NCI-H2196 treated with DMSO at 0.1 percent for 48 hours (cell line): ENCODE measurements at regions not wholly inside any gene's neighbourhood (a gene's known extent, or its start where the extent isn't known, plus 50 kb on each side); places are given as distances from the start of the nearest gene placed in this dataset.
"Not testable (repeated sequence)": the region's sequence is repeated elsewhere in the genome, so short reads cannot be mapped to it uniquely, and the experiment has no call there.

Experiments used
- DNase-seq: peaks from one replicate; lab custom pipeline; 2025; ENCODE audit not compliant: unreplicated experiment; lab: John Stamatoyannopoulos, UW

DNA sequence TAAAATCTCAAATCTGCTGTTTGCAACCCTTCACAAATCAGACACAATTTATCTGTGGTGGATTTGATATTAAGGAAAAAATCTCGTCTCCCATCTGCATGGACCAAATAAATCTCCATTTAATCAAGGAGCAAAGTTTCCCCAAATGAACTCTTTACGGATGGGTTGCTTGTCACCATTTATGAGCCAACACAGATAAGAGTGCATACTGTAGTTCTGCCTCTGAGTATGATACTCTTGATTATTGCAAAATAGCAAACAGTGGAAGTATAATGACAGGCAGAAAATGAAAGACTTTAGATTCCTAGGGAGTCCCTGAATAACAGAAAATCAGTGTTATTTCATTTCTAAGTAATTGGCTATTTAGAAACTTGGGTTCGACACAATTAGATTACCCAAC, 1395.9 kb downstream of the FAM181B start:
- DNase-seq = no peak

DNA sequence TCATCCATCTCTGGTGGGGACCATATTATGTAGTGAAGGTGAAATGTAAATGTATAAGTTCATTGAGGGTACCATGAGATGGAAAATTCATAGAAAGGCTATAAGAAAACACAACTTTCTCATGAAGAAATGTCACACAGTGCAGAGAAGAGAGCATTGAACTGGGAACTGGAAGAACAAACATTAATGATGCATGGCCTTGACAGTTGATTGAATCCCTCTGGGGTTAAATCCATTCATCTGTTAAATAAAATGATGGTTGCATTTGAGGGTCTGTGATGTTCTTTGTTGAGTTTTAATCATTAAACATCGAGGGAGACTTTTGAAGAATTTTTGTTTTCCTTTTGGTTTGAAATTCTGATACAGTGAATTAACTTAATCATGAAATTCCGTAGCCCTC, 1401.4 kb downstream of the FAM181B start:
- no peak for DNase-seq

DNA sequence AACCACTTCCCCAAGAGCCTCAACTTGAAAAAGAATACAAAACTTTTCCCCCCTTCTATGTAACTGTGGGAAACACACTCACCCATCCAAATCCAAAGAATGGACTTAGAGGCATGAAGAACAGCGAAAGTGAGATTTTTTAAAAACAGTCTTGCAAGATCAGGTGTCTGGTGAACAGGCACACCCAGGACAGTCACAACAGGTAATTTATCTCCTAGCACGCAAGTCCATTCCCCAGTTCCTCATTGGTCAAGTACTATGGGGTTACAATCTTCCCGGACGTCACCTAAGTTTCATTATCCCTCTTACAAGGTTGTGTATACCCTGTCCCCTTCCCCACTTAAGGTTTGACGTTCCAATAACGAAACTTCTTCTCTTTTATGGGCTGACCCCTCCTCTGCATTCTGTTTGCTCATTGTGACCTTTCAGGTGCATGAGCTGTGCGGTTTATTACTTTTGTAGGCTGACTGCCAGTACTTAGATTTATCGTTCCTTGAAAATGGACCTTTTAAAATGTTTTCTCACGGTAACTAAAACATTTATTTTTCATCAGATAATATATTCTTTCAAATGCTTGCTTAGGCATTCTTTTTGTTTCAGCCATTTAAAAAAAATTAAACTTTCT, 1401.9 kb downstream of the FAM181B start:
- no peak for DNase-seq

DNA sequence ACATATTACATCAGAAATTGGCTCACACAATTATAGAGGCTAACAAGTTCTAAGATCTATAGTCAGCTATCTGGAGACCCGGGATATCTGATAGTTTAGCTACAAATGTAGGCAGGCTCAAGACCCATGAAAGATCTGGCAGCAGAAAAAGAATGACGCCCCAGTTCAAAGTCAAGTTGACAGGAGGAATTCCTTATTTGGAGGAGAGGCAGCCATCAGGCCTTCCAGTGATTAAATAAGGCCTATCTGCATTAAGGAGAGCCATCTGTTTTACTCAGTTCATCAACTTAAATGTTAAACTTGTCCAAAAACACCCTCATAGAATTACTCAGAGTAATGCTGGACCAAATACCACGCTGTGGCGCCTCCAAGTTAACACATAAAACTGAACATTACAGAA, 1402.6 kb downstream of the FAM181B start:
- no peak for DNase-seq

DNA sequence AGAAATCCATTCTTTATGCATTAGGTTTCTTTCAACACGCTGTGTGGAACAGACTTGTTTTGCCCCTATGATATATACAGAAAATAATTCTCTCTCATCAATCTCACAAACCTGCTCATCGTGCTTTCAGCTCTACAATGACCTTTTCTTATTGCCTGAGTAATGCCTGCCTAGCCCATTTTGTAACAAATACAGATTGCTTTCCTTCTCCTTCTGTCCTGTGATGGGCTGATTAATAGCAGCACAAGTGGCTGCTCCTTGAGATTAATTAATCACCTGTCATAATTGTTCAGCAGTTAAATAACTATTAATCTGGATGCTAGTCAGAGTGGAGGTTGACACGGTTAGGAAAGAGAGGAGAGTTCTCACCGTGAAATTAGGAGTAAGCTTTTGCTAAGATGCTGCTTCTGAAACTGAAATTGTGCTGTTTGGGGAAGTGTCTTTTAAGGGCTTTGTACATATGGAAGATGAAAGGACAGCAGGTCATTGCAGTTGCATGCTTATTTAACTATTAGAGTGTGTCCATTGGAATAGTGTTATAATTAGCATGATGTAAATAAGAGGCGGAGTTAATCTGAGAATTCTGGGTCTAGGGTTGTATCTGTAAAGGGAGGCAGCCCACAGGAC, 1430.5 kb downstream of the FAM181B start:
- DNase-seq = no peak

DNA sequence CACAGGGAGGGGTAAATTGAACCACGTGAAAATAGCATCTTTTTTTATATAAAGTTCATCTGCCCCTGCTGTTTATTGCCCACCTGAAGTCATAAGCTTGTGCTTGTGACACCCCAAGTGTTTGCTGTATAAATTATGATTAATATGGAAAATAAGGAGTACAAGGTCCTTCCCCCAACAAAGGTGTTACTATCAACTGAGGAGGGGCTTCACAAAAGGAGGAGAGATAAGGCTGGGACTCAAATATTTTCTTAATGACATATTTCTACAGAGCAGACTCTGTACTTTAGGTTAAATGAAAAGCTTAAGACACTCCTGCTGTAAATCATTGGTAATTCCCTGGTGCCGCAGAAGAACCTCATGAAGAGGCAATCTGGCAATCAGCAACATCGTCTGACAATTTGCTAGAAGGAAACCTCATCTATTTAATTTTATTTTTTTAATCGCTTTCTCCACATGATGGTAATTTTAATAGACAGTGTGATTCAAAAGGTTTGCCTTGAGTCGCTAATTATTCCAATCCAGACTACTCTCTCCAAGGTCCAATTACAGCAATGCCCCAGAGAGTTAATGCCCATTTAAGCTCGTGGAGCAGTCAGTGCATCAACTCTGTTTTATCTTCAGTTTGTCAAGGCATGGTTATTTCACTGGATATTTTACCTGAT, 1432.4 kb downstream of the FAM181B start:
- no peak for DNase-seq

DNA sequence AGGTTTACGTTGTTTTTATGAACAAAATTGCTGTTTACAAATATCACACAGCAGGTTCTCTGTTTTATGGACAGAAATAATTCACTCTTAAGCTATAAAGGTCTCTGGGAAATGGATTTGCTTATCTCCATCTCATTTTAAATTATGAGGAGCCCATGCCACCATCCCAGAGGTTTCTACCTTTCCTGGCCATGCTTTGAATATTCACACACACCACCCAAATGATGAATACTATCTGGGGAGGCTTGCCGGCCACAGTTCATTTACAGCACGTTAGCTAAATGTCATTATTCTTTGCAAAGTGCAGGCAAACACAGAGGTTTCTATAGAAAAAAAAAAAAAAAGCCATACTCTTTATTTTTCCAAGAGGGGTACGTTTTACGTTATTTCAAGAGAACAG, 1446.7 kb downstream of the FAM181B start:
- no peak for DNase-seq

DNA sequence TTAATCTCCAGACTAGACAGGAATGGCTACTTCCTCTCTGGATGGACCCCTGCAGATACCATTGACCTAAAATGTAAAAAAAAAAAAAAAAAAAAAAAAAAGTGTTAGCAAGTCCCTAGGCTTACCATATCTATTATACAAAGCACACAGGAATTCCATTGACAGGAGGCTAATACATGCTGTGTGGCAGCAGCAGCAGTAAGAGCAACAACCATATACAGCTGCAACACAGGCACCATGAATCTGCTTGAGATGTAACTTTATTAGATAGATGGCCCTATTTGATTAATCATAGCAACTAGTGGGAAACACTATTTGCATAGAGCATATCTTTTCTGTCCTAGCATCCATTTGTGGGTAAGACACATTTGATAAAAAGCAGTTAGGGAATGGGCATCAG, 1447.1 kb downstream of the FAM181B start:
- DNase-seq = no peak

DNA sequence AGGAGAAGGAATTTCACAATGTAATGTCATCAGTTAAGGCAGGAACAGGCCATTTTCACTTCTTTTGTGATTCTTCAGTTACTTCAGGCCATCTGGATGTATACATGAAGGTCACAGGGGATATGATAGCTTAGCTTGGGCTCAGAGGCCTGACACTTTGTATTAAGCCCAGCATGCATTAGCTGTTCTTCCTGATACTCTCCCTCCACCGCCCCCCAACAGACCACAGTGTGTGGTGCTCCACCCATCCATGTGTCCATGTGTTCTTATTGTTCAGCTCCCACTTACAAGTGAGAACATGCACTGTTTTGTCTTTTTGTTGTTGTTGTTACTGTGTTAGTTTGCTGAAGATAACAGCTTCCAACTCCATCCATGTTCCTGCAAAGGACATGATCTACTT, 1453.4 kb downstream of the FAM181B start:
- DNase-seq = not testable (repeated sequence)

DNA sequence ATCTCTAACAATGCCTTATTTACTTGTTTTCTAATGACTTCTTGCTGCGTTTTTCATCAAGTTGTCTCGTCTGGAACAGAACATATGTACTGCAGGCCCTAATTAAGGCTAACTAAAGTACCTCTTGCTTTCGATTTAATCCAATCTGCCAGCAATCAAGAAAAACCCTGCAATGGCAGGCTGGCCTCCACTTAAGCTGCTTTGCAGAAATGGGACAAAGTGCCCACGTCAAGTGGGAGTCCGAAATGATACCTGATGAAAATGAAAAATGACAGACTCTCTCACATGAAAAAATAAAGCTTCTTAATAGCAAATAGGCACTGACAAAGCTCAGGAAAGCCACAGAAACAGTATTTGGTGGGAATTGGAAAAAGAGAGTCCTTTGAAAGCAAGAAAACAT, 1454.7 kb downstream of the FAM181B start:
- no peak for DNase-seq

DNA sequence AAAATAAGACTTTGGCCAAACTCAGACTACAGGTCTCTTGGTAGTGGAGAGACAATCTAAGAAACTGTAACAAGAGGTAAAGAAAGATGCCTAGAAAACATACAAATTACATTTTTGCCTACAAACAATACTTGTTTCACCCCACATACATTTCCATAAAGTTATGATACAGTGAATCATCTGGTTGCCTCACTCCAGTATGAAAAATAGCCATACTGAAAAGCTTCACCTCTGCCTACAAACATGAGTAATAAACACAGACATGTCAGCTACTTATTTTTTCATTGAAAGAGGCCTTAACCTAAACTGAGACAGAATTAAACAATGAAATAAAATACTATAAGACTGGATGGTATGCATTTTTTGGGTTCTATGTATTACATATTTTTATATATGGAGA, 1463.0 kb downstream of the FAM181B start:
- DNase-seq = no peak

DNA sequence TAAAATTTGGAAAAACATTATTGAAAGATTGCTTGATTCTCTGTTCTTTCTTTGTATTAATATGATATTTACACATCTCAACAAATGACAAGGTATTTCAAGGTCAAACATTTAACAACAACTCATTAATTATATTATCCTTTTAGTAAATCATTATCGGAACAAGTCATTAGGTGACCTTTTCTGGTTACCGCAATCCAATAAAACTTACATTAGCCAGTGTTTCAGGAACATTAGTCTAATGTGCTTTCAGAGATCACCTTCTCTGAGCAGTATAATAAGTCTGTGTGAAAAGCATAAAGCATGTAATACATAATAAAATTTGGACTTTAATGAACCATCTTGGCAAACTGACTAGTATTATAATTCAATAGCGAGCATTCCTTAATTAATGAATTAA, 1466.4 kb downstream of the FAM181B start:
- DNase-seq = no peak

DNA sequence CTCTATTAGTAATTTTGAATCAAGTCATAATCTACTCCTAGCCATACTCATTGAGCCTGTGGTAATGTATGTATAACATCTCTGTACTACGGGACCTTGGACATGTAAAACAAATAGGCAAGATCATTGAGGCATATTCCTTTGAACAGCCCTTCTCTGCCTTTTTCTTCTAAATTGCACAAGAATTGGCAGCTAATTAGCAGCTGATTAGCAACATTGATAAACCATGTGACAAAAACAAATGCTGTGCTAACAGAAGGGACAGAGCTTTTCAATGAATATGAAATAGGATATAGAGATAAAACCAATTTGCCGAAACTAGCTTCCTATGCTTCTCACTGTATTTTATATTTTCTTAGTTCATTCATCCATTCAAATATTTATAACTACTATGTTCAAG, 1474.2 kb downstream of the FAM181B start:
- no peak for DNase-seq

DNA sequence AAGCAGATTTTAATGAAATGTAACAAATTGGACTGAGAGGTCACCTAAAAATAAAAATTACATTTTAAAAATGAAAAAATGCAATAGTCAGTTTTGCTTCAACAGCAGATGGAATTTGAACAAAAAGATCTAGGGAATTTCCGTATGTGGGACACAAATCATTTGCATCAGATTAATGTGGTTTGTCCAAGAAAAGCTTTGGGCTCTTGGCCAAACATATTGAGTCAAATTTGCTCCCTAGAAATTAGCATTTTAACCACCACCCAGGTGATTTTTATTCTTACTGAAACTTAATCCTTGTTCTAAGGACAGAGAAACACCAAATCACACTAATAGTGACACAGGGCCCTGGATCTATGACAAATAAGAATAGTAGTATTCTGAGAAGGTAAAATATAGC, 1477.8 kb downstream of the FAM181B start:
- DNase-seq = no peak

DNA sequence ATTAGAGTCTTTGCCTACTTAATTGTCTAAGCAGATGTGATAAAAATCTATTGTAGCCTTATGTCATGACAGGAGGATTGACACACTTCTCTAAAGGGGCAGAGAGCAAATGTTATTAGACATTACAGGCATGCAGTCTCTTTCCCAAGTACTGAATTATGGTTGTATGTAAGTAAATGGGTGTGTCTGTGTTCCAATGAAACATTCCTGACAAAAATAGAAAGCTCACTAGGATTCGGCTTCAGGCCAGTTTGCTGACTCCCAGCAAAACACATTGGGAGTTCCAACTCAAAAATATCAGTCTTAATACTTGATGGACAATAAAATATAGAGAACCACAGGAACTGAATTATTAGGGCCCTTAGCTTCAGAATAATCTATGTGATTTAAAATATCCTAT, 1480.4 kb downstream of the FAM181B start:
- no peak for DNase-seq

DNA sequence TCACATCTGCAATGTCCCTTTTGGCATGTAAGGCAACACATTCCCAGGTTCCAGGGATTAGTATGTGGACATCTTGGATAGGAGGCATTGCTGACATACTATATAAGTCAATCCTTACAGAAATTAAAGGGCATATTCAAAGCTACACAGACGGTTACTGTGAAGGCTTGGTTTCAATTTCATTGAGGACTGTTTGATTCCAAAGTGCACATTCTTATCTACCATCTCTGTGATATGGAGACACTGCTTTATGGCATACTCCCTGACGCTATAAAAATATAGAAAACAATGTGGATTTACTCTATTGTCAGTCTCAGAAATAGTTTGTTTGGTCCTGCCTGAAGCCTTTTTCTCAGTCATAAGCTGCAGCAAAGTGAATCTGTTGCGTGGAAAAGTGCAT, 1486.7 kb downstream of the FAM181B start:
- DNase-seq = no peak

DNA sequence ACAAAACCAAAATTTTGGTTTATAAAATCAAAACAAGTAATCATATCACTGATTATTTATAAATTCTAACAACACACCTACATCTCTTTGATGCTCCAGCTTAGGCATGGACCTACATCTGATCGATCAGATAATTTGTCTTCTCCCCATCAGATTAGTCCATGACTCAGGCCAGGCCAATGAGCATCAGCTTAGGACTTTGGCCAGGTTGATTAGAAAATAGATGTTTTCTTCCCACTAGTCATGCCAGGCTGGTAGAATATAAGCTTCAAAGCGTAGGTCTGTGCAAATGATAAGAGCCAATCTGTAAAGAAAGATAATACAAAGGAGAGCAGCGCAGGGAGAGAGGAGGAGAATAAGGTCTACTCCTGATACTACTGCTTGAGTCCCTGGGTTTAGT, 1487.9 kb downstream of the FAM181B start:
- no peak for DNase-seq

DNA sequence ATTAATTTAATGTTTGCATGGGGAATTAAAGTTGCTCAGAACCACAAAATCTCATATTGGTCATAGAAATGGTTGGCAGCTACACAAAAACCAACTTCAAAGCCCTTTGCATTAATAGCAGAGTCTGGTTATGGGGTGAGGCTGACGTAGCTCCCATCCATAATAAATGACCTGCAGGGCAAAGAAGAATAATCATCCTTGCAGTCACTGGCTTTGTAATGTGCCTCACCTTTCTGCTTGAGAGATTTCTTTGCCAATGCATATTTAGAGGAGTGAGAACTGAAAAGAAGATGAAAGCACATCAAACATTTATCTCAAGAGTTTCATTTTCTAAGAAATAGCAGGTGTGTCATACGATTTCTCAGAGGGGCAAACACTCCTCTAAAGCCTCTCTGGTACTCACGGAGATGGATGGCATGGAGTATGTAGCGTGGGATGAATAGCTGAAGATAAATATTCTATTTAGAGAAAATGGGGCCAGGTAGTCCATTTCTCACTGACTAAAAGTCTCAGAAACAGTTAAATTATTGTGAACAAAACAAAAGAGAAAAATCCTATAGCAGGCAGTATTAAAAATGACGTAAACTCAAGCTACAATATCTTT, 1491.9 kb downstream of the FAM181B start:
- no peak for DNase-seq

DNA sequence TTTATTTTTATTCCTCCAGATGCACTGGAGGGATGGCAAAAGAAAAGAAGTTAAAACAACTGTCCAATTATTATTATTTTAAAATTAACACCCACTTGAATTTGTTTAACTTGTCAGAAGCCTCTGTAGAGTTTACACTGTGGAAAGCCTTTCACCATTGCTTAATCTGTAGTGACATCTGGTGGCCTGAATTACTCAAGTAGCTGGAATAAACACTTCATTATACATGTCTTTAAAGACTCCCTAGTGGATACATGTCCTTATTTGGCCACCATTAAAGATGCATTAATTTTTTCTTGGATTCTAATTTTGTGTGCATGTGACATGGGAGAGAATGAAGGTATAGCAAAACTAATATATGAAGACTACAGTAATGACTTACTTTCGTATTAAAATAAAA, 1496.5 kb downstream of the FAM181B start:
- DNase-seq = peak; percentile 1

DNA sequence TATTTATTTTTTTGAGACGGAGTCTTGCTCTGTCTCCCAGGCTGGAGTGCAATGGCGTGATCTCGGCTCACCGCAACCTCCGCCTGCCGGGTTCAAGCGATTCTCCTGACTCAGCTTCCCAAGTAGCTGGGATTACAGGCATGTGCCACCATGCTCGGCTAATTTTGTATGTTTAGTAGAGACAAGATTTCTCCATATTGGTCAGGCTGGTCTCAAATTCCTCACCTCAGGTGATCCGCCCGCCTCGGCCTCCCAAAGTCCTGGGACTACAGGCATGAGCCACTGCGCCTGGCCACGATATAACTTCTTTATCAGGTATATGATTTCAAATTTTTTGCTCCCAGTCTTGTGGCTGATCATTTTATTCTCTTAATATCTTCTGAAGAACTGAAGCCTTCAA, 1506.3 kb downstream of the FAM181B start:
- DNase-seq = not testable (repeated sequence)

DNA sequence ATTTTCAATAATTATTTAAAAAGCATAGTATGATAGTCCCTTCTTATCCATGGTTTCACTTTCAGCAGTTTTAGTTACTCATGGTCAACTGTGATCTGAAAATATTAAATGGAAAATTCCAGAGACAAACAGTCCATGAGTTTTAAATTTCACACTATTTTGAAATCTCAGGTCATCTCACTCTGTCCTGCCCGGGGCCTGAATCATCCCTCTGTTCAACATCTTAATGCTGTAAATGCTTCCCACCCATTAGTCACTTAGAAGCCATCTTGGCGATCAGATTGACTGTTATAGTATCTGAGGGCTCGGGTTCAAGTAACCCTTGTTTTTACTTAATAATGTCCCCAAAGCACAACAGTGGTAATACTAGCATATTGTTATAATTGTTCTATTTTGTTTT, 1509.3 kb downstream of the FAM181B start:
- DNase-seq = no peak

DNA sequence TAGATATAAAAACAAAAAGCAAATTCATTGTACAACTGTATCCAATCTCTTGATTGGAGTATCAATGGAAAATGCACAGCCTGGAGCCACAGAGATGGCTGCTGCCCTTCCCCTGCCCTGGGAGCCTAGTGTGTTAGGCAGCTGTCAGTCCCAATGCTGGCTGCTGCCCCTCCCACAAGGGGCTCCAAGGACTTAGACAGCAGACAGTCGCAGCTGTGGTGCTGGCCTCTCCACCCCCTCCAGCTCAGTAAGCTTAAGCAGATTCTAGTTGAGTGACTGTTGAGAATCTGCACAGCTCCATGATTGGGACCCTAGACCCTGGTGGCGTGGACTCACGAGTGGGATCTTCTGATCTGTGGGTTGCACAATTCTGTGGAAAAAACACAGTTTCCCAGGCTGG, 1511.2 kb downstream of the FAM181B start:
- DNase-seq = no peak
